ENCODE measurements at regions not wholly inside any gene's neighbourhood (a gene's known extent, or its start where the extent isn't known, plus 50 kb on each side); places are given as distances from the start of the nearest gene placed in this dataset.

GRCh38 chr1:80462006-80462405, 1338.7 kb upstream of the ADGRL2 start:
- no peak overlapping the region for H3K27ac ChIP-seq (ENCODE audit: low read depth in 1 of 2, low read length in 2 of 2)
- no peak overlapping the region for H3K4me3 ChIP-seq (ENCODE audit: low read depth in 1 of 3, low read length in 3 of 3)
- 81% methylated on average over 1 of the region's 1 CpG for WGBS
- H3K4me1 ChIP-seq (ENCODE audit: control insufficient read depth in 4 of 4, insufficient read depth in 4 of 4, low read length in 3 of 4) = no peaks in the 10 kb centered on the region
- H3K27me3 ChIP-seq (ENCODE audit: control insufficient read depth in 4 of 4, insufficient read depth in 4 of 4, low read length in 3 of 4) = no peaks in the 10 kb centered on the region
- H3K9ac ChIP-seq (ENCODE audit: low read depth in 1 of 2, low read length in 2 of 2) = no peak overlapping the region
- no peaks in the 10 kb centered on the region for H3K9me3 ChIP-seq (ENCODE audit: control insufficient read depth in 4 of 4, low read length in 3 of 4)
- TF ChIP-seq, protein P1, sequence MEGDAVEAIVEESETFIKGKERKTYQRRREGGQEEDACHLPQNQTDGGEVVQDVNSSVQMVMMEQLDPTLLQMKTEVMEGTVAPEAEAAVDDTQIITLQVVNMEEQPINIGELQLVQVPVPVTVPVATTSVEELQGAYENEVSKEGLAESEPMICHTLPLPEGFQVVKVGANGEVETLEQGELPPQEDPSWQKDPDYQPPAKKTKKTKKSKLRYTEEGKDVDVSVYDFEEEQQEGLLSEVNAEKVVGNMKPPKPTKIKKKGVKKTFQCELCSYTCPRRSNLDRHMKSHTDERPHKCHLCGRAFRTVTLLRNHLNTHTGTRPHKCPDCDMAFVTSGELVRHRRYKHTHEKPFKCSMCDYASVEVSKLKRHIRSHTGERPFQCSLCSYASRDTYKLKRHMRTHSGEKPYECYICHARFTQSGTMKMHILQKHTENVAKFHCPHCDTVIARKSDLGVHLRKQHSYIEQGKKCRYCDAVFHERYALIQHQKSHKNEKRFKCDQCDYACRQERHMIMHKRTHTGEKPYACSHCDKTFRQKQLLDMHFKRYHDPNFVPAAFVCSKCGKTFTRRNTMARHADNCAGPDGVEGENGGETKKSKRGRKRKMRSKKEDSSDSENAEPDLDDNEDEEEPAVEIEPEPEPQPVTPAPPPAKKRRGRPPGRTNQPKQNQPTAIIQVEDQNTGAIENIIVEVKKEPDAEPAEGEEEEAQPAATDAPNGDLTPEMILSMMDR (IDR thresholded peaks at IDR 0.05; ENCODE audit: low read depth, low read length, missing input control) = no peak
- no peak for TF ChIP-seq TAF1 (conservative IDR thresholded peaks at IDR 0.05)
- TF ChIP-seq REST (IDR thresholded peaks at IDR 0.05) = no peak
- TF ChIP-seq NR2F2 (IDR thresholded peaks at IDR 0.05) = no peak
- TF ChIP-seq EGR1 (IDR thresholded peaks at IDR 0.05; ENCODE audit: low read depth in 2 of 2) = no peak
- no peak for TF ChIP-seq MAX (IDR thresholded peaks at IDR 0.05)
- no peak for TF ChIP-seq JUND (IDR thresholded peaks at IDR 0.05)
- TF ChIP-seq FOXA1 (IDR thresholded peaks at IDR 0.05) = no peak
- TF ChIP-seq RXRA (IDR thresholded peaks at IDR 0.05) = no peak
- TF ChIP-seq SP1 (IDR thresholded peaks at IDR 0.05) = no peak
- no peak for TF ChIP-seq HNF4A (conservative IDR thresholded peaks at IDR 0.05)
- TF ChIP-seq, protein P2, sequence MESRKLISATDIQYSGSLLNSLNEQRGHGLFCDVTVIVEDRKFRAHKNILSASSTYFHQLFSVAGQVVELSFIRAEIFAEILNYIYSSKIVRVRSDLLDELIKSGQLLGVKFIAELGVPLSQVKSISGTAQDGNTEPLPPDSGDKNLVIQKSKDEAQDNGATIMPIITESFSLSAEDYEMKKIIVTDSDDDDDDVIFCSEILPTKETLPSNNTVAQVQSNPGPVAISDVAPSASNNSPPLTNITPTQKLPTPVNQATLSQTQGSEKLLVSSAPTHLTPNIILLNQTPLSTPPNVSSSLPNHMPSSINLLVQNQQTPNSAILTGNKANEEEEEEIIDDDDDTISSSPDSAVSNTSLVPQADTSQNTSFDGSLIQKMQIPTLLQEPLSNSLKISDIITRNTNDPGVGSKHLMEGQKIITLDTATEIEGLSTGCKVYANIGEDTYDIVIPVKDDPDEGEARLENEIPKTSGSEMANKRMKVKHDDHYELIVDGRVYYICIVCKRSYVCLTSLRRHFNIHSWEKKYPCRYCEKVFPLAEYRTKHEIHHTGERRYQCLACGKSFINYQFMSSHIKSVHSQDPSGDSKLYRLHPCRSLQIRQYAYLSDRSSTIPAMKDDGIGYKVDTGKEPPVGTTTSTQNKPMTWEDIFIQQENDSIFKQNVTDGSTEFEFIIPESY (IDR thresholded peaks at IDR 0.05) = no peak
- TF ChIP-seq, protein P3, sequence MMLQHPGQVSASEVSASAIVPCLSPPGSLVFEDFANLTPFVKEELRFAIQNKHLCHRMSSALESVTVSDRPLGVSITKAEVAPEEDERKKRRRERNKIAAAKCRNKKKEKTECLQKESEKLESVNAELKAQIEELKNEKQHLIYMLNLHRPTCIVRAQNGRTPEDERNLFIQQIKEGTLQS (IDR thresholded peaks at IDR 0.05) = no peak
- no peak for TF ChIP-seq FOXA2 (IDR thresholded peaks at IDR 0.05)
- no peak for TF ChIP-seq GABPA (IDR thresholded peaks at IDR 0.05 in 1 of 2, conservative IDR thresholded peaks at IDR 0.05 in 1 of 2)
- TF ChIP-seq YY1 (IDR thresholded peaks at IDR 0.05) = no peak
- TF ChIP-seq HNF4G (IDR thresholded peaks at IDR 0.05) = no peak
- no peaks in the 10 kb centered on the region for H3K36me3 ChIP-seq (ENCODE audit: control insufficient read depth in 4 of 4, insufficient read depth in 3 of 4, low read depth in 1 of 4, low read length in 3 of 4)
- DNase-seq (ENCODE audit: low spot score) = no peak

- H3K36me3 ChIP-seq (ENCODE audit: control insufficient read depth in 4 of 4, insufficient read depth in 3 of 4, low read depth in 1 of 4, low read length in 3 of 4) = no peaks in the 10 kb centered on the region
- 73% methylated on average over 2 of the region's 2 CpGs for WGBS
- no peak overlapping the region for H3K4me3 ChIP-seq (ENCODE audit: low read depth in 1 of 3, low read length in 3 of 3)
- no peak for DNase-seq (ENCODE audit: low spot score)
- no peak for TF ChIP-seq HNF4A (conservative IDR thresholded peaks at IDR 0.05)
- no peak for TF ChIP-seq RAD21 (IDR thresholded peaks at IDR 0.05)
- no peak for TF ChIP-seq TAF1 (conservative IDR thresholded peaks at IDR 0.05)
- no peak for TF ChIP-seq JUND (IDR thresholded peaks at IDR 0.05)
- TF ChIP-seq, protein P2 (IDR thresholded peaks at IDR 0.05) = no peak
- TF ChIP-seq MAX (IDR thresholded peaks at IDR 0.05) = no peak
- TF ChIP-seq, protein P3 (IDR thresholded peaks at IDR 0.05) = no peak
- TF ChIP-seq SP1 (IDR thresholded peaks at IDR 0.05) = no peak
- TF ChIP-seq RXRA (IDR thresholded peaks at IDR 0.05) = no peak
- no peak for TF ChIP-seq YY1 (IDR thresholded peaks at IDR 0.05)
- TF ChIP-seq GABPA (IDR thresholded peaks at IDR 0.05 in 1 of 2, conservative IDR thresholded peaks at IDR 0.05 in 1 of 2) = no peak
- TF ChIP-seq FOXA2 (IDR thresholded peaks at IDR 0.05) = no peak
- no peak for TF ChIP-seq HNF4G (IDR thresholded peaks at IDR 0.05)
- H3K4me1 ChIP-seq (ENCODE audit: control insufficient read depth in 4 of 4, insufficient read depth in 4 of 4, low read length in 3 of 4) = no peaks in the 10 kb centered on the region
- no peak overlapping the region for H3K9ac ChIP-seq (ENCODE audit: low read depth in 1 of 2, low read length in 2 of 2)
- H3K27ac ChIP-seq (ENCODE audit: low read depth in 1 of 2, low read length in 2 of 2) = no peak overlapping the region
- no peaks in the 10 kb centered on the region for H3K9me3 ChIP-seq (ENCODE audit: control insufficient read depth in 4 of 4, low read length in 3 of 4)
- no peaks in the 10 kb centered on the region for H3K27me3 ChIP-seq (ENCODE audit: control insufficient read depth in 4 of 4, insufficient read depth in 4 of 4, low read length in 3 of 4)
Measured at GRCh38 chr1:80457409-80457808, 1343.3 kb upstream of the ADGRL2 start.

All from liver (tissue), 8 donors.